HUES48 (cell line): ENCODE measurements at regions not wholly inside any gene's neighbourhood (a gene's known extent, or its start where the extent isn't known, plus 50 kb on each side); places are given as distances from the start of the nearest gene placed in this dataset.

ENCODE experiments used
- H3K27ac ChIP-seq: one replicate; pipeline ENCODE4 v1.7.0; 2013; ENCODE audit warnings: low read depth, low read length, inconsistent platforms
- H3K27me3 ChIP-seq: 2 replicates; pipeline ENCODE4 v1.6.1; 2013; ENCODE audit warnings: mild to moderate bottlenecking, low read length; ENCODE audit not compliant: control insufficient read depth, insufficient read depth
- H3K36me3 ChIP-seq: 2 replicates; pipeline ENCODE4 v1.6.1; 2013; ENCODE audit warnings: low read length; ENCODE audit not compliant: control insufficient read depth, insufficient read depth
- H3K4me1 ChIP-seq: 2 replicates; pipeline ENCODE4 v1.6.1; 2013; ENCODE audit warnings: mild to moderate bottlenecking, low read length; ENCODE audit not compliant: control insufficient read depth, insufficient read depth
- H3K4me3 ChIP-seq: 2 replicates; pipeline ENCODE4 v1.5.1; 2013; ENCODE audit warnings: mild to moderate bottlenecking, low read depth, low read length
- H3K9ac ChIP-seq: 2 replicates; pipeline ENCODE4 v1.6.1; 2013; ENCODE audit warnings: mild to moderate bottlenecking, low read depth, low read length, moderate library complexity
- H3K9me3 ChIP-seq: 2 replicates; pipeline ENCODE4 v1.6.1; 2013; ENCODE audit warnings: low read length; ENCODE audit not compliant: control insufficient read depth, insufficient read depth

DNA sequence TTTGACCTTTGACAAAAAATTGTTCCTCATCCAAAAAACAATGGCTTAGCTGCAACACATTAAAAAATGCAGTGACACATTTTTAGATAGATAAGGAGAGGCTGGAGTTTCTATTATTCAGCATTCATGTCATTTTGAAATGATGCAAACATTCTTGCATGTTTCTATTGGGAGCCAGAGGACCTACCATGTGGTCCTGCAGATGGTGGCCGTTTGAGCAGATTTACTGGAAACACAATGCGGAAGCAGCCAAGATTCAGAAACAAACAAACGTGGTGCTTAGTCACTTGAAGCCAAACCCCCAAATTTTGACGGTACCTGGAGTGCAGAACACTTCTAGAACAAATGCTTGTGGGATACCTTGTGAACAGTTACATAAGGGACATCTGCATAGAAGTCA, 456.7 kb downstream of the PCDH18 start:
- Histone ChIP-seq H3K4me1 (no peaks in the 10 kb centered on the region), H3K27ac (no peak overlapping the region), H3K36me3 (no peaks in the 10 kb centered on the region), H3K9ac (no peak overlapping the region), H3K9me3 (no peaks in the 10 kb centered on the region), H3K4me3 (no peak overlapping the region), H3K27me3 (no peaks in the 10 kb centered on the region)

DNA sequence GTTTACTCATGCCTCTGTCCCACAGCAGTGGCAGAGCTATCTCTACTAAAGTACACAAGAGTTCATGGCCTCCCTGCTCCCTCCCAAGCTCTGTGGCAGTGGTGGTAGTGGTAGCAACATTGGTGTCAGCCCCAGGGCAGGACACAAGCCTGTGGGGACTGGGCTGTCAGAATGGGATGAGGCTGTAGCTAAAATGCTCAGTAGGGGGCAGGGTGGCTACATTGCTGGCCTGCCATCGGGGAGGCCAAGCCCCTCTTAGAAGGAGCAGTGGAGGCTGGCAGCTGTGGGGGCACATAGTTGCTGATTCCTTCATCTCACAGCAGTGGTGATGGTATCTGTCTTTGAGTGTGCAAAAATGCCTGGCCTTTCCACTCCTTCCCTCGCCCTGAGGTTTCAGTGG, 461.7 kb downstream of the PCDH18 start:
- Histone ChIP-seq H3K9ac (no peak overlapping the region), H3K27ac (no peak overlapping the region), H3K36me3 (no peaks in the 10 kb centered on the region), H3K9me3 (no peaks in the 10 kb centered on the region), H3K4me3 (no peak overlapping the region), H3K4me1 (no peaks in the 10 kb centered on the region), H3K27me3 (no peaks in the 10 kb centered on the region)

DNA sequence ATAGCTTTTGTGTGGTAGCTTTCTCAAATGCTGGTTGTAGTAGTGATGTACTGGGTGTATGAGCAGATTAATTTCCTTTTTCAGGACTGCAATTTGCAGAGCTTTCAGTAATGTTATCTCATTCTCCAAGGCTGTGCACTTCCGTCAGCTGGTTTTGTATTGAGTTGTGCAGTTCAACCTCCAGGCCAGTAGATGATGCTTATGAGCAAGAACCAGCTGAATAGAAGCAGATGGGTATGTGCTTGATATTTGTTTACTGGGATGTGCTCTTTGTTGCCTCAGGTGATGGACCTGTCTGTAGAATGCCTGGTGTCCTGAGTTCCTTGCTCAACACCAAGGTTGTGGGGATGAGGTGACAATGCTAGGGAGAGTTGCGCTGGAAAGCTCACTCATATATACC, 462.8 kb downstream of the PCDH18 start:
- Histone ChIP-seq H3K27me3 (no peaks in the 10 kb centered on the region), H3K9ac (no peak overlapping the region), H3K4me1 (no peaks in the 10 kb centered on the region), H3K36me3 (no peaks in the 10 kb centered on the region), H3K27ac (no peak overlapping the region), H3K9me3 (no peaks in the 10 kb centered on the region), H3K4me3 (no peak overlapping the region)

DNA sequence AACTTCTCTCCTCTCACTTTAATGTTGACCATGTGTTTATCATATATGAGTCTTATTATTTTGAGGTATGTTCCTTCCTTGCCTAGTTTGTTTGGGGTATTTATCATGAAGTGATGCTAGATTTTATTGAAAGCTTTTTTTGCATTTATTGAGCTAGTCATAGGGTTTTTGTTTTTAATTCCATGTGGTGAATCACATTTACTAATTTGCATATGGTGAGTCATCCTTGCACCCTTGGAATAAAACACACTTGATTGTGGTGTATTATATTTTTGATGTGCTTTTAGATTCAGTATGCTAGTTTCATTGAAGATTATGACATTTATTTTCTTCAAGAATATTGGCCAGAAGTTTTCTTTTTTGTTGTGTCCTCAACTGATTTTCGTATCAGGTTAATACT, 464.6 kb downstream of the PCDH18 start:
- Histone ChIP-seq H3K36me3 (no peaks in the 10 kb centered on the region), H3K4me3 (no peak overlapping the region), H3K4me1 (no peaks in the 10 kb centered on the region), H3K9ac (no peak overlapping the region), H3K27me3 (no peaks in the 10 kb centered on the region), H3K9me3 (no peaks in the 10 kb centered on the region), H3K27ac (no peak overlapping the region)

DNA sequence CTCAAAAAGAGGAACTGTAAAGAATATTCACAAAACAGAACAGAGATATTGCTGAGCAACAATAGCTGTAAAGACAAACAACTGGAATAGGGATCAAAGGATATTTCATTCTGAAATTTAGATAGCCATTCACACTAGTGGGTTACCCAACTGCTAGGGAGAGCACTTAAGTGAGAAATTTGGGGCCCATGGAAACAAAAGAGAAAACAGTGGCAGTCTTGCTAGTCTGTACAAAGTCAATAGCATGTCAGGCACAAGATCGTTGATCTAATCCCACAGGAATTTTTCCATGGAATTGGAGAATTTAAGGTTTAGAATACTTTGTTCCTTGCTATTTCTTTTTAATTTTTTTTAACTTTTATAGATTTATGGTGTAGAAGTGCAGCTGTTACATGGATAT, 467.0 kb downstream of the PCDH18 start:
- Histone ChIP-seq H3K4me3 (no peak overlapping the region), H3K9ac (no peak overlapping the region), H3K27ac (no peak overlapping the region), H3K9me3 (no peaks in the 10 kb centered on the region), H3K36me3 (no peaks in the 10 kb centered on the region), H3K4me1 (no peaks in the 10 kb centered on the region), H3K27me3 (no peaks in the 10 kb centered on the region)

DNA sequence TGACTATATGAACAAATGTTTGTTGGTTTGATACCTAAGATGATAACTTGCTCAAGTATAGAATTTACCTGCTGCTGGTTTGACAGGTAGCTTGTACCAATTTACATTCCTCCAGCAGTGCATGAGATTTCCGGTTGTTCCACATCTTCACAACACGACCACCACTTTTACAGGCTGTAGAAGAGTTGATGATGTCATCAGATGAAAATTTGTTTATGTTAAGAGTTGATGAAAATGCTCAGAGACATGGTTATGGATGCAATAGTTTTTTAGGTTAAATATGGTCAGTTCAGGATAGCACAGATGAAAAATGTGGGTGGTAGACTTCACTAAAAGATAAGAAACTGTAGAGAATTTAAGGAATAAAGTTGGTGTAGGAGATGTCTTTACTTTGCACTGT, 468.3 kb downstream of the PCDH18 start:
- Histone ChIP-seq H3K36me3 (no peaks in the 10 kb centered on the region), H3K27me3 (no peaks in the 10 kb centered on the region), H3K9ac (no peak overlapping the region), H3K27ac (no peak overlapping the region), H3K9me3 (no peaks in the 10 kb centered on the region), H3K4me3 (no peak overlapping the region), H3K4me1 (no peaks in the 10 kb centered on the region; the same call in 1 of the 2 replicates)

- no peaks in the 10 kb centered on the region for H3K36me3 ChIP-seq
- H3K9me3 ChIP-seq, result no peaks in the 10 kb centered on the region
- H3K27ac ChIP-seq, result no peak overlapping the region
- H3K9ac ChIP-seq, result no peak overlapping the region
- H3K4me3 ChIP-seq, result no peak overlapping the region
- no peaks in the 10 kb centered on the region for H3K27me3 ChIP-seq
- H3K4me1 ChIP-seq, result no peaks in the 10 kb centered on the region
These were observed 489.1 kb downstream of the PCDH18 start for GRCh38 chr4:137043184-137043583.

- no peak overlapping the region for H3K9ac ChIP-seq
- H3K4me1 ChIP-seq, result no peaks in the 10 kb centered on the region
- no peaks in the 10 kb centered on the region for H3K27me3 ChIP-seq
- no peaks in the 10 kb centered on the region for H3K9me3 ChIP-seq
- H3K27ac ChIP-seq, result no peak overlapping the region
- H3K4me3 ChIP-seq, result no peak overlapping the region
- H3K36me3 ChIP-seq, result no peaks in the 10 kb centered on the region
These were observed 492.9 kb downstream of the PCDH18 start for GRCh38 chr4:137039370-137039769.

- no peak overlapping the region for H3K9ac ChIP-seq
- H3K27me3 ChIP-seq, result no peaks in the 10 kb centered on the region
- no peaks in the 10 kb centered on the region for H3K36me3 ChIP-seq
- H3K27ac ChIP-seq, result no peak overlapping the region
- no peaks in the 10 kb centered on the region for H3K9me3 ChIP-seq
- H3K4me1 ChIP-seq, result no peaks in the 10 kb centered on the region
- H3K4me3 ChIP-seq, result no peak overlapping the region
These were observed 500.1 kb downstream of the PCDH18 start for GRCh38 chr4:137032222-137032621.

GRCh38 chr4:137029026-137029425, 503.3 kb downstream of the PCDH18 start:
- Histone ChIP-seq H3K27me3 (no peaks in the 10 kb centered on the region), H3K9me3 (no peaks in the 10 kb centered on the region), H3K4me1 (peaks cover 11% of the 10 kb centered on the region), H3K36me3 (no peaks in the 10 kb centered on the region), H3K9ac (no peak overlapping the region), H3K4me3 (no peak overlapping the region), H3K27ac (no peak overlapping the region)

GRCh38 chr4:137025484-137026059, 506.7 kb downstream of the PCDH18 start:
- H3K36me3 ChIP-seq, result no peaks in the 10 kb centered on the region
- no peak overlapping the region for H3K9ac ChIP-seq
- peaks cover 11% of the 10 kb centered on the region for H3K4me1 ChIP-seq
- H3K9me3 ChIP-seq, result no peaks in the 10 kb centered on the region
- no peaks in the 10 kb centered on the region for H3K27me3 ChIP-seq
- H3K4me3 ChIP-seq, result no peak overlapping the region; the same call in 1 of the 2 replicates
- peak overlapping the region; percentile 42 for H3K27ac ChIP-seq
